Testis (tissue), 2 donors: ENCODE measurements at regions not wholly inside any gene's neighbourhood (a gene's known extent, or its start where the extent isn't known, plus 50 kb on each side); places are given as distances from the start of the nearest gene placed in this dataset.

Source experiments
- POLR2A ChIP-seq: fragments of 450-650 bp; IDR thresholded peaks from one replicate; pipeline ENCODE4 v1.6.1; 2017; ENCODE audit warnings: antibody characterized with exemption, mild to moderate bottlenecking, moderate library complexity
- TF ChIP-seq, protein P1 (sequence below), 3 experiments: fragments of 450-650 bp in 2 of 3; fragments of 200-600 bp in 1 of 3; sonication (generic) in 1 of 3; IDR thresholded peaks; one replicate each; pipeline ENCODE4 v1.5.1; 2016 to 2019; ENCODE audit warnings: antibody characterized with exemption in 3 of 3, mild to moderate bottlenecking in 2 of 3, moderate library complexity in 1 of 3

DNA sequence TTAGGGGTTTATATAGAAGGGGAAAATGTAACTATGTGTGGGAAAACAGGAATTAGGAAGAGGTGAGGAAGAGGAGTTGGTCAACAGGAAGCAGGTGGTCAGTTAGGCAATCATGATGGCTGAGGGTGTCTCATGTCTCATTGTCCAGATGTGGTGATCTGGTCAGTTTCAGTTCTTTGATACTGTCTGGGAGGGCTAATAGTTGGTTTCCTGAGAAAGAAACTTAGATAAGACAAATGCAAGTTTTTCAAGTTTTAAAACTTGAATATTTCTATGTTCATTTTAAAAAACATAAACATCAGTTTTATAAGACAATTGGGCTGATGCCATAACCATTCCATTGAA lies 1121.8 kb upstream of the USP15 start:
- TF ChIP-seq, protein P1, sequence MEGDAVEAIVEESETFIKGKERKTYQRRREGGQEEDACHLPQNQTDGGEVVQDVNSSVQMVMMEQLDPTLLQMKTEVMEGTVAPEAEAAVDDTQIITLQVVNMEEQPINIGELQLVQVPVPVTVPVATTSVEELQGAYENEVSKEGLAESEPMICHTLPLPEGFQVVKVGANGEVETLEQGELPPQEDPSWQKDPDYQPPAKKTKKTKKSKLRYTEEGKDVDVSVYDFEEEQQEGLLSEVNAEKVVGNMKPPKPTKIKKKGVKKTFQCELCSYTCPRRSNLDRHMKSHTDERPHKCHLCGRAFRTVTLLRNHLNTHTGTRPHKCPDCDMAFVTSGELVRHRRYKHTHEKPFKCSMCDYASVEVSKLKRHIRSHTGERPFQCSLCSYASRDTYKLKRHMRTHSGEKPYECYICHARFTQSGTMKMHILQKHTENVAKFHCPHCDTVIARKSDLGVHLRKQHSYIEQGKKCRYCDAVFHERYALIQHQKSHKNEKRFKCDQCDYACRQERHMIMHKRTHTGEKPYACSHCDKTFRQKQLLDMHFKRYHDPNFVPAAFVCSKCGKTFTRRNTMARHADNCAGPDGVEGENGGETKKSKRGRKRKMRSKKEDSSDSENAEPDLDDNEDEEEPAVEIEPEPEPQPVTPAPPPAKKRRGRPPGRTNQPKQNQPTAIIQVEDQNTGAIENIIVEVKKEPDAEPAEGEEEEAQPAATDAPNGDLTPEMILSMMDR (IDR thresholded peaks at IDR 0.05), result no peak
- no peak for TF ChIP-seq POLR2A
